HEK293 (cell line): ENCODE measurements at regions not wholly inside any gene's neighbourhood (a gene's known extent, or its start where the extent isn't known, plus 50 kb on each side); places are given as distances from the start of the nearest gene placed in this dataset.

Experiments used
- CTCF ChIA-PET: fragments of 350-600 bp; formaldehyde crosslinking; extraction: SDS; loops from one replicate; lab custom pipeline; 2021; ENCODE audit warnings: antibody characterized with exemption; lab: Yijun Ruan, JAX
- POLR2A ChIA-PET: fragments of 300-600 bp; formaldehyde crosslinking; extraction: SDS; loops from one replicate; lab custom pipeline; 2020; ENCODE audit warnings: antibody characterized with exemption, inconsistent platforms; lab: Yijun Ruan, JAX
- H3K27ac ChIP-seq: fragments of 200-500 bp; sonication (Bioruptor generic); 2 replicates; pipeline ENCODE4 v1.5.1; 2014; ENCODE audit warnings: low read depth, low read length, control low read depth, inconsistent platforms; ENCODE audit errors: extremely low read depth
- H3K36me3 ChIP-seq, 2 experiments: fragments of 200-500 bp in 1 of 2; sonication (Bioruptor generic) in 1 of 2; 1 replicate in 1 of 2; 2 replicates in 1 of 2; pipeline ENCODE4 v1.5.1; 2014 to 2017; ENCODE audit warnings: inconsistent platforms in 2 of 2, low read length in 2 of 2; ENCODE audit not compliant: control insufficient read depth in 2 of 2, insufficient read depth in 1 of 2
- H3K4me1 ChIP-seq: fragments of 200-500 bp; sonication (Bioruptor generic); 2 replicates; pipeline ENCODE4 v1.5.1; 2014; ENCODE audit warnings: mild to moderate bottlenecking, low read length, inconsistent platforms; ENCODE audit not compliant: control insufficient read depth, insufficient read depth
- H3K4me3 ChIP-seq: 2 replicates; pipeline ENCODE4 v1.5.1; 2011; ENCODE audit warnings: low read depth, mild to moderate bottlenecking, control low read depth, low read length, moderate library complexity
- H3K9me3 ChIP-seq: fragments of 200-500 bp; sonication (Bioruptor generic); 2 replicates; pipeline ENCODE4 v1.5.1; 2014; ENCODE audit warnings: low read depth, low read length, inconsistent platforms; ENCODE audit not compliant: control insufficient read depth, insufficient read depth
- GFI1B ChIP-seq: fragments of 450-650 bp; formaldehyde crosslinking; IDR thresholded peaks from 2 replicates; pipeline ENCODE4 v1.5.1; 2016; ENCODE audit warnings: missing biosample characterization, missing genetic modification characterization
- HOXD13 ChIP-seq: sonication (generic); formaldehyde crosslinking; IDR thresholded peaks from 2 replicates; pipeline ENCODE4 v1.8.0; 2022; ENCODE audit warnings: missing genetic modification reagents, borderline replicate concordance
- KLF1 ChIP-seq: fragments of 450-650 bp; formaldehyde crosslinking; IDR thresholded peaks from 2 replicates; pipeline ENCODE4 v1.5.1; 2016; ENCODE audit warnings: missing biosample characterization, missing genetic modification characterization
- KLF16 ChIP-seq: fragments of 450-650 bp; formaldehyde crosslinking; IDR thresholded peaks from 2 replicates; pipeline ENCODE4 v1.5.1; 2017; ENCODE audit warnings: missing biosample characterization, missing genetic modification characterization
- PRDM1 ChIP-seq: fragments of 450-650 bp; formaldehyde crosslinking; IDR thresholded peaks from 2 replicates; pipeline ENCODE4; 2016; ENCODE audit warnings: missing biosample characterization, missing genetic modification characterization
- SCRT2 ChIP-seq: fragments of 450-650 bp; formaldehyde crosslinking; IDR thresholded peaks from 2 replicates; pipeline ENCODE4 v1.5.1; 2016; ENCODE audit warnings: missing biosample characterization, missing genetic modification characterization
- SP2 ChIP-seq: fragments of 450-650 bp; formaldehyde crosslinking; IDR thresholded peaks from 2 replicates; pipeline ENCODE4 v1.5.1; 2016; ENCODE audit warnings: missing biosample characterization, missing genetic modification characterization
- ZBTB8A ChIP-seq: fragments of 450-650 bp; formaldehyde crosslinking; IDR thresholded peaks from 2 replicates; pipeline ENCODE4 v1.5.1; 2016; ENCODE audit warnings: missing biosample characterization, missing genetic modification characterization
- ZIC2 ChIP-seq: fragments of 450-650 bp; formaldehyde crosslinking; IDR thresholded peaks from 2 replicates; pipeline ENCODE4 v1.5.1; 2016; ENCODE audit warnings: missing biosample characterization, missing genetic modification characterization
- ZNF10 ChIP-seq: fragments of 450-650 bp; formaldehyde crosslinking; IDR thresholded peaks from 2 replicates; pipeline ENCODE4 v1.5.1; 2017; ENCODE audit warnings: missing biosample characterization, missing genetic modification characterization
- ZNF133 ChIP-seq: fragments of 450-650 bp; formaldehyde crosslinking; IDR thresholded peaks from 2 replicates; pipeline ENCODE4 v1.5.1; 2016; ENCODE audit warnings: missing biosample characterization, missing genetic modification characterization
- ZNF140 ChIP-seq: fragments of 450-650 bp; formaldehyde crosslinking; IDR thresholded peaks from 2 replicates; pipeline ENCODE4 v1.5.1; 2016; ENCODE audit warnings: missing biosample characterization, missing genetic modification characterization
- ZNF146 ChIP-seq: fragments of 450-650 bp; formaldehyde crosslinking; IDR thresholded peaks from 2 replicates; pipeline ENCODE4 v1.5.1; 2016; ENCODE audit warnings: missing biosample characterization, missing genetic modification characterization
- ZNF184 ChIP-seq: fragments of 450-650 bp; IDR thresholded peaks from 2 replicates; pipeline ENCODE4 v1.5.1; 2018; ENCODE audit warnings: missing biosample characterization, mild to moderate bottlenecking, missing genetic modification characterization
- ZNF223 ChIP-seq: fragments of 450-650 bp; formaldehyde crosslinking; IDR thresholded peaks from 2 replicates; pipeline ENCODE4 v1.5.1; 2016; ENCODE audit warnings: missing biosample characterization, missing genetic modification characterization
- ZNF239 ChIP-seq: fragments of 450-650 bp; formaldehyde crosslinking; IDR thresholded peaks from 2 replicates; pipeline ENCODE4 v1.5.1; 2016; ENCODE audit warnings: missing biosample characterization, missing genetic modification characterization
- ZNF350 ChIP-seq: fragments of 450-650 bp; formaldehyde crosslinking; IDR thresholded peaks from 2 replicates; pipeline ENCODE4 v1.5.0; 2017; ENCODE audit warnings: missing biosample characterization, mild to moderate bottlenecking, missing genetic modification characterization
- ZNF394 ChIP-seq: fragments of 450-650 bp; formaldehyde crosslinking; IDR thresholded peaks from 2 replicates; pipeline ENCODE4 v1.5.1; 2016; ENCODE audit warnings: missing biosample characterization, missing genetic modification characterization, mild to moderate bottlenecking, moderate library complexity, borderline replicate concordance
- ZNF423 ChIP-seq: fragments of 450-650 bp; formaldehyde crosslinking; IDR thresholded peaks from 2 replicates; pipeline ENCODE4 v1.5.1; 2016; ENCODE audit warnings: missing biosample characterization, missing genetic modification characterization
- ZNF521 ChIP-seq: fragments of 450-650 bp; formaldehyde crosslinking; IDR thresholded peaks from 2 replicates; pipeline ENCODE4 v1.5.1; 2017; ENCODE audit warnings: missing biosample characterization, mild to moderate bottlenecking, missing genetic modification characterization
- ZNF558 ChIP-seq: fragments of 450-650 bp; formaldehyde crosslinking; IDR thresholded peaks from 2 replicates; pipeline ENCODE4 v1.5.1; 2016; ENCODE audit warnings: missing biosample characterization, missing genetic modification characterization
- ZNF76 ChIP-seq: fragments of 450-650 bp; formaldehyde crosslinking; IDR thresholded peaks from 2 replicates; pipeline ENCODE4; 2016; ENCODE audit warnings: low read depth, missing biosample characterization, missing genetic modification characterization, borderline replicate concordance
- TF ChIP-seq, protein P1 (sequence below): fragments of 450-650 bp; formaldehyde crosslinking; IDR thresholded peaks from 2 replicates; pipeline ENCODE4 v1.5.1; 2016; ENCODE audit warnings: missing biosample characterization, missing genetic modification characterization, low read depth
- TF ChIP-seq, protein P2 (sequence below): fragments of 450-650 bp; formaldehyde crosslinking; IDR thresholded peaks from 2 replicates; pipeline ENCODE4 v1.5.1; 2016; ENCODE audit warnings: missing biosample characterization, missing genetic modification characterization
- TF ChIP-seq, protein P3 (sequence below): fragments of 450-650 bp; formaldehyde crosslinking; IDR thresholded peaks from 2 replicates; pipeline ENCODE4 v1.5.1; 2016; ENCODE audit warnings: missing biosample characterization, missing genetic modification characterization, low read depth
- TF ChIP-seq, protein P4 (sequence below): fragments of 450-650 bp; formaldehyde crosslinking; IDR thresholded peaks from 2 replicates; pipeline ENCODE4; 2016; ENCODE audit warnings: missing biosample characterization, missing genetic modification characterization
- TF ChIP-seq, protein P5 (sequence below): fragments of 450-650 bp; formaldehyde crosslinking; IDR thresholded peaks from 2 replicates; pipeline ENCODE4 v1.5.1; 2016; ENCODE audit warnings: missing biosample characterization, missing genetic modification characterization
- TF ChIP-seq, protein P6 (sequence below): IDR thresholded peaks from 2 replicates; pipeline ENCODE4 v1.6.1; 2011; ENCODE audit warnings: mild to moderate bottlenecking, low read depth, low read length, borderline replicate concordance

DNA sequence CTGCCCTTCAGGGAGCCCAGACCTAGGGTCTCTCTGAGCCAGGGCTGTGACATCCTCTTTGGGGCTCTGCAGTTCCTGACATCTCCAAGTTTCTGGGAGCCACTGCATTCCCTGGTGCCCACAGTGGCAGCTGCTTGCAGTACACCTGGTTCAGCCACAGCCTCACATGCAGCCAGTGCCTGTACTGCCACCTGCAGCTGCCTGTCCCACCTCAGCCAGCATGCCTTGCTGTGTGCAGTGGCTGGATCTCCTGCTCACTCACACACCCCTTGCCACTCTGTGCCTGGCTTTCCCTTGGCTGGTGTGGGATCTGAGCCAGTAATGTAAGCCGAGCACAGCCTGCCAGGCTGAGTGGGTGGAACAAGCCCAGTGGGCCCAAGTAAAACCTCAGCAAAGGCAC lies 1288.7 kb downstream of the CNTNAP5 start:
- no peaks in the 10 kb centered on the region for H3K4me1 ChIP-seq
- no peaks in the 10 kb centered on the region for H3K9me3 ChIP-seq
- no peak overlapping the region for H3K4me3 ChIP-seq
- H3K27ac ChIP-seq: no peak overlapping the region
- no peaks in the 10 kb centered on the region for H3K36me3 ChIP-seq
- CTCF ChIA-PET: no interaction called here
- TF ChIP-seq ZNF423 (tag by site-specific recombination) (no peak), ZNF239 (tag by site-specific recombination) (no peak), ZNF146 (tag by site-specific recombination) (no peak), ZNF76 (tag by site-specific recombination) (no peak), KLF1 (tag by site-specific recombination) (no peak), SP2 (no peak), ZNF133 (no peak), KLF16 (tag by site-specific recombination) (no peak), GFI1B (tag by site-specific recombination) (no peak)
- TF ChIP-seq, protein P1, sequence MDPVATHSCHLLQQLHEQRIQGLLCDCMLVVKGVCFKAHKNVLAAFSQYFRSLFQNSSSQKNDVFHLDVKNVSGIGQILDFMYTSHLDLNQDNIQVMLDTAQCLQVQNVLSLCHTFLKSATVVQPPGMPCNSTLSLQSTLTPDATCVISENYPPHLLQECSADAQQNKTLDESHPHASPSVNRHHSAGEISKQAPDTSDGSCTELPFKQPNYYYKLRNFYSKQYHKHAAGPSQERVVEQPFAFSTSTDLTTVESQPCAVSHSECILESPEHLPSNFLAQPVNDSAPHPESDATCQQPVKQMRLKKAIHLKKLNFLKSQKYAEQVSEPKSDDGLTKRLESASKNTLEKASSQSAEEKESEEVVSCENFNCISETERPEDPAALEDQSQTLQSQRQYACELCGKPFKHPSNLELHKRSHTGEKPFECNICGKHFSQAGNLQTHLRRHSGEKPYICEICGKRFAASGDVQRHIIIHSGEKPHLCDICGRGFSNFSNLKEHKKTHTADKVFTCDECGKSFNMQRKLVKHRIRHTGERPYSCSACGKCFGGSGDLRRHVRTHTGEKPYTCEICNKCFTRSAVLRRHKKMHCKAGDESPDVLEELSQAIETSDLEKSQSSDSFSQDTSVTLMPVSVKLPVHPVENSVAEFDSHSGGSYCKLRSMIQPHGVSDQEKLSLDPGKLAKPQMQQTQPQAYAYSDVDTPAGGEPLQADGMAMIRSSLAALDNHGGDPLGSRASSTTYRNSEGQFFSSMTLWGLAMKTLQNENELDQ (tag by site-specific recombination): no peak
- TF ChIP-seq, protein P2, sequence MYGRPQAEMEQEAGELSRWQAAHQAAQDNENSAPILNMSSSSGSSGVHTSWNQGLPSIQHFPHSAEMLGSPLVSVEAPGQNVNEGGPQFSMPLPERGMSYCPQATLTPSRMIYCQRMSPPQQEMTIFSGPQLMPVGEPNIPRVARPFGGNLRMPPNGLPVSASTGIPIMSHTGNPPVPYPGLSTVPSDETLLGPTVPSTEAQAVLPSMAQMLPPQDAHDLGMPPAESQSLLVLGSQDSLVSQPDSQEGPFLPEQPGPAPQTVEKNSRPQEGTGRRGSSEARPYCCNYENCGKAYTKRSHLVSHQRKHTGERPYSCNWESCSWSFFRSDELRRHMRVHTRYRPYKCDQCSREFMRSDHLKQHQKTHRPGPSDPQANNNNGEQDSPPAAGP (tag by site-specific recombination): no peak
- TF ChIP-seq, protein P3, sequence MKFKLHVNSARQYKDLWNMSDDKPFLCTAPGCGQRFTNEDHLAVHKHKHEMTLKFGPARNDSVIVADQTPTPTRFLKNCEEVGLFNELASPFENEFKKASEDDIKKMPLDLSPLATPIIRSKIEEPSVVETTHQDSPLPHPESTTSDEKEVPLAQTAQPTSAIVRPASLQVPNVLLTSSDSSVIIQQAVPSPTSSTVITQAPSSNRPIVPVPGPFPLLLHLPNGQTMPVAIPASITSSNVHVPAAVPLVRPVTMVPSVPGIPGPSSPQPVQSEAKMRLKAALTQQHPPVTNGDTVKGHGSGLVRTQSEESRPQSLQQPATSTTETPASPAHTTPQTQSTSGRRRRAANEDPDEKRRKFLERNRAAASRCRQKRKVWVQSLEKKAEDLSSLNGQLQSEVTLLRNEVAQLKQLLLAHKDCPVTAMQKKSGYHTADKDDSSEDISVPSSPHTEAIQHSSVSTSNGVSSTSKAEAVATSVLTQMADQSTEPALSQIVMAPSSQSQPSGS (tag by site-specific recombination): no peak
- TF ChIP-seq, protein P4, sequence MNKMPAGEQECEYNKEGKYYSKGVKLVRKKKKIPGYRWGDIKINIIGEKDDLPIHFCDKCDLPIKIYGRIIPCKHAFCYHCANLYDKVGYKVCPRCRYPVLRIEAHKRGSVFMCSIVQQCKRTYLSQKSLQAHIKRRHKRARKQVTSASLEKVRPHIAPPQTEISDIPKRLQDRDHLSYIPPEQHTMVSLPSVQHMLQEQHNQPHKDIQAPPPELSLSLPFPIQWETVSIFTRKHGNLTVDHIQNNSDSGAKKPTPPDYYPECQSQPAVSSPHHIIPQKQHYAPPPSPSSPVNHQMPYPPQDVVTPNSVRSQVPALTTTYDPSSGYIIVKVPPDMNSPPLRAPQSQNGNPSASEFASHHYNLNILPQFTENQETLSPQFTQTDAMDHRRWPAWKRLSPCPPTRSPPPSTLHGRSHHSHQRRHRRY (tag by site-specific recombination): no peak
- POLR2A ChIA-PET: no interaction called here

DNA sequence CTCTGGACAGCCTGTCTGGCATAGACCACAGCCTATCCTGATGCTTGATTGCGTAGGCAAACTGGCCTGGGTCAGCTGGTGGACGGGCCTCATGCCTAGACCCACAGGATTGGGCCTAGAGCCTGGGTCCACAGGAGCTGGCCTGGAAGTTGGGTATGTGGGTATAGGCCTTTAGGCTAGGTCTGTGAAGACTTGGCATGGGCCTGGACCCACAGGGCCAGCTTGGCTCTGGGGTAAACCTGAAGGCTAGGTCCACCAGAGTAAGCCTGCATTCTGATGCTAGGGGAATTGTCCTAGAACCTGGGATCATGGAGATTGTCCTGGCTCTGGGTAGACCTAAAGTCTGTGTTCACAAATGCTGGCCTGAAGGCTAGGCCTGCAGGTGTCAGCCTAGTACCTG lies 1293.7 kb downstream of the CNTNAP5 start:
- H3K36me3 ChIP-seq: no peaks in the 10 kb centered on the region
- no peaks in the 10 kb centered on the region for H3K4me1 ChIP-seq
- H3K27ac ChIP-seq: no peak overlapping the region
- H3K4me3 ChIP-seq: no peak overlapping the region
- ChIA-PET CTCF (no interaction called here), POLR2A (no interaction called here)
- H3K9me3 ChIP-seq: no peaks in the 10 kb centered on the region
- TF ChIP-seq, protein P4 (tag by site-specific recombination): no peak
- TF ChIP-seq SP2 (no peak), SCRT2 (tag by site-specific recombination) (no peak), ZIC2 (tag by site-specific recombination) (no peak), ZNF394 (tag by site-specific recombination) (no peak), ZNF350 (tag by site-specific recombination) (no peak), PRDM1 (no peak), ZNF10 (no peak), ZBTB8A (no peak), HOXD13 (no peak), ZNF184 (no peak), ZNF558 (tag by site-specific recombination) (no peak), ZNF521 (tag by site-specific recombination) (no peak), ZNF140 (tag by site-specific recombination) (no peak), ZNF223 (tag by site-specific recombination) (no peak)
- TF ChIP-seq, protein P5, sequence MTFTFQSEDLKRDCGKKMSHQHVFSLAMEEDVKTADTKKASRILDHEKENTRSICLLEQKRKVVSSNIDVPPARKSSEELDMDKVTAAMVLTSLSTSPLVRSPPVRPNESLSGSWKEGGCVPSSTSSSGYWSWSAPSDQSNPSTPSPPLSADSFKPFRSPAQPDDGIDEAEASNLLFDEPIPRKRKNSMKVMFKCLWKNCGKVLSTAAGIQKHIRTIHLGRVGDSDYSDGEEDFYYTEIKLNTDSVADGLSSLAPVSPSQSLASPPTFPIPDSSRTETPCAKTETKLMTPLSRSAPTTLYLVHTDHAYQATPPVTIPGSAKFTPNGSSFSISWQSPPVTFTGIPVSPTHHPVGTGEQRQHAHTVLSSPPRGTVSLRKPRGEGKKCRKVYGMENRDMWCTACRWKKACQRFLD: no peak
- TF ChIP-seq, protein P6, sequence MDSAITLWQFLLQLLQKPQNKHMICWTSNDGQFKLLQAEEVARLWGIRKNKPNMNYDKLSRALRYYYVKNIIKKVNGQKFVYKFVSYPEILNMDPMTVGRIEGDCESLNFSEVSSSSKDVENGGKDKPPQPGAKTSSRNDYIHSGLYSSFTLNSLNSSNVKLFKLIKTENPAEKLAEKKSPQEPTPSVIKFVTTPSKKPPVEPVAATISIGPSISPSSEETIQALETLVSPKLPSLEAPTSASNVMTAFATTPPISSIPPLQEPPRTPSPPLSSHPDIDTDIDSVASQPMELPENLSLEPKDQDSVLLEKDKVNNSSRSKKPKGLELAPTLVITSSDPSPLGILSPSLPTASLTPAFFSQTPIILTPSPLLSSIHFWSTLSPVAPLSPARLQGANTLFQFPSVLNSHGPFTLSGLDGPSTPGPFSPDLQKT: no peak
